ENCODE measurements at regions not wholly inside any gene's neighbourhood (a gene's known extent, or its start where the extent isn't known, plus 50 kb on each side); places are given as distances from the start of the nearest gene placed in this dataset.

GRCh38 chr3:104546301-104546700 is 820.4 kb upstream of the ALCAM start:
- no peak for DNase-seq (ENCODE audit: extremely low spot score, unreplicated experiment)
- H3K27me3 Mint-ChIP-seq (ENCODE audit: unreplicated experiment): no peaks in the 10 kb centered on the region
- no peak overlapping the region for H3K4me3 Mint-ChIP-seq (ENCODE audit: unreplicated experiment)
- H3K4me1 Mint-ChIP-seq (ENCODE audit: unreplicated experiment): peaks cover 22% of the 10 kb centered on the region
- H3K27ac Mint-ChIP-seq (ENCODE audit: unreplicated experiment): no peak overlapping the region
- H3K9me3 Mint-ChIP-seq (ENCODE audit: unreplicated experiment): no peaks in the 10 kb centered on the region
- no peaks in the 10 kb centered on the region for H3K36me3 Mint-ChIP-seq (ENCODE audit: unreplicated experiment)
- TF ChIP-seq CTCF (IDR thresholded peaks at IDR 0.05): no peak

GRCh38 chr3:104547031-104547430 is 819.7 kb upstream of the ALCAM start:
- no peak for TF ChIP-seq CTCF (IDR thresholded peaks at IDR 0.05)
- Mint-ChIP-seq H3K27ac (ENCODE audit: unreplicated experiment) (no peak overlapping the region), H3K4me1 (ENCODE audit: unreplicated experiment) (peaks cover 24% of the 10 kb centered on the region), H3K36me3 (ENCODE audit: unreplicated experiment) (no peaks in the 10 kb centered on the region), H3K4me3 (ENCODE audit: unreplicated experiment) (no peak overlapping the region), H3K27me3 (ENCODE audit: unreplicated experiment) (no peaks in the 10 kb centered on the region), H3K9me3 (ENCODE audit: unreplicated experiment) (no peaks in the 10 kb centered on the region)
- DNase-seq (ENCODE audit: extremely low spot score, unreplicated experiment): no peak

- Mint-ChIP-seq H3K27me3 (ENCODE audit: unreplicated experiment) (no peaks in the 10 kb centered on the region), H3K4me1 (ENCODE audit: unreplicated experiment) (peaks cover 24% of the 10 kb centered on the region), H3K27ac (ENCODE audit: unreplicated experiment) (no peak overlapping the region), H3K9me3 (ENCODE audit: unreplicated experiment) (no peaks in the 10 kb centered on the region), H3K4me3 (ENCODE audit: unreplicated experiment) (no peak overlapping the region), H3K36me3 (ENCODE audit: unreplicated experiment) (no peaks in the 10 kb centered on the region)
- DNase-seq (ENCODE audit: extremely low spot score, unreplicated experiment): no peak
- TF ChIP-seq CTCF (IDR thresholded peaks at IDR 0.05): no peak
Measured at GRCh38 chr3:104548401-104548800, 818.3 kb upstream of the ALCAM start.

- Mint-ChIP-seq H3K27ac (ENCODE audit: unreplicated experiment) (peak overlapping the region; percentile 47), H3K9me3 (ENCODE audit: unreplicated experiment) (no peaks in the 10 kb centered on the region), H3K27me3 (ENCODE audit: unreplicated experiment) (no peaks in the 10 kb centered on the region), H3K4me3 (ENCODE audit: unreplicated experiment) (peak overlapping the region; percentile 23), H3K4me1 (ENCODE audit: unreplicated experiment) (peaks cover 24% of the 10 kb centered on the region), H3K36me3 (ENCODE audit: unreplicated experiment) (no peaks in the 10 kb centered on the region)
- no peak for TF ChIP-seq CTCF (IDR thresholded peaks at IDR 0.05)
- no peak for DNase-seq (ENCODE audit: extremely low spot score, unreplicated experiment)
Measured at GRCh38 chr3:104549099-104549714, 817.5 kb upstream of the ALCAM start.

- no peaks in the 10 kb centered on the region for H3K27me3 Mint-ChIP-seq (ENCODE audit: unreplicated experiment)
- no peaks in the 10 kb centered on the region for H3K36me3 Mint-ChIP-seq (ENCODE audit: unreplicated experiment)
- H3K27ac Mint-ChIP-seq (ENCODE audit: unreplicated experiment): no peak overlapping the region
- H3K4me1 Mint-ChIP-seq (ENCODE audit: unreplicated experiment): peaks cover 22% of the 10 kb centered on the region
- no peak for TF ChIP-seq CTCF (IDR thresholded peaks at IDR 0.05)
- DNase-seq (ENCODE audit: extremely low spot score, unreplicated experiment): no peak
- H3K4me3 Mint-ChIP-seq (ENCODE audit: unreplicated experiment): no peak overlapping the region
- no peaks in the 10 kb centered on the region for H3K9me3 Mint-ChIP-seq (ENCODE audit: unreplicated experiment)
Measured at GRCh38 chr3:104553121-104553520, 813.6 kb upstream of the ALCAM start.
